PC-3 (cell line): ENCODE measurements at regions not wholly inside any gene's neighbourhood (a gene's known extent, or its start where the extent isn't known, plus 50 kb on each side); places are given as distances from the start of the nearest gene placed in this dataset.

Source experiments
- ATAC-seq: fragments of 200-7000 bp; cut with Tn5 transposase; 2 replicates; pipeline ENCODE4 v1.9.1; 2020; ENCODE audit warnings: mild to moderate bottlenecking, moderate library complexity
- BruUV-seq: library from RNA; stranded (reverse); fragments of 400-500 nt; replicated peaks from 2 replicates; lab custom pipeline; 2021; lab: Mats Ljungman, UMichigan
- CTCF ChIA-PET: fragments of 300-600 bp; sonication (Branson Sonifier 250); formaldehyde crosslinking; loops from one replicate; lab custom pipeline; 2022; ENCODE audit warnings: antibody characterized with exemption; lab: Charles Lee
- POLR2A ChIA-PET: fragments of 300-600 bp; sonication (Branson Sonifier 250); formaldehyde crosslinking; loops from one replicate; lab custom pipeline; 2022; ENCODE audit warnings: antibody characterized with exemption; ENCODE audit not compliant: unreplicated experiment; lab: Charles Lee
- DNase-seq: peaks from one replicate; pipeline ENCODE4 v3.0.0-alpha.2; 2015
- H2AFZ ChIP-seq: fragments of 300-600 bp; sonication (generic); 2 replicates; pipeline ENCODE4 v1.6.0; 2016; ENCODE audit warnings: antibody characterized with exemption, low read length
- H3F3A ChIP-seq: fragments of 300-600 bp; sonication (generic); one replicate; pipeline ENCODE4 v1.6.0; 2017; ENCODE audit warnings: antibody characterized with exemption, low read length, control low read depth, mild to moderate bottlenecking; ENCODE audit not compliant: unreplicated experiment
- H3K27ac ChIP-seq: fragments of 300-600 bp; sonication (generic); 2 replicates; pipeline ENCODE4 v1.5.1; 2016; ENCODE audit warnings: mild to moderate bottlenecking, low read length
- H3K27me3 ChIP-seq: fragments of 300-600 bp; sonication (generic); 2 replicates; pipeline ENCODE4 v1.6.1; 2016; ENCODE audit warnings: low read length, mixed read lengths
- H3K36me3 ChIP-seq: fragments of 300-600 bp; sonication (generic); 2 replicates; pipeline ENCODE4 v1.6.1; 2016; ENCODE audit warnings: low read depth, mixed run types, low read length, mixed read lengths
- H3K4me1 ChIP-seq: fragments of 300-600 bp; sonication (generic); 2 replicates; pipeline ENCODE4 v1.5.1; 2016; ENCODE audit warnings: low read length; ENCODE audit not compliant: insufficient read depth
- H3K4me2 ChIP-seq: fragments of 300-600 bp; sonication (generic); 2 replicates; pipeline ENCODE4 v1.6.0; 2016; ENCODE audit warnings: low read length
- H3K4me3 ChIP-seq: fragments of 300-600 bp; sonication (generic); 2 replicates; pipeline ENCODE4 v1.5.1; 2016; ENCODE audit warnings: mild to moderate bottlenecking, low read length, mixed read lengths
- H3K79me2 ChIP-seq: fragments of 300-600 bp; sonication (generic); 2 replicates; pipeline ENCODE4 v1.6.1; 2017; ENCODE audit warnings: low read length, mixed read lengths
- H3K9ac ChIP-seq: fragments of 300-600 bp; sonication (generic); 2 replicates; pipeline ENCODE4 v1.6.0; 2016; ENCODE audit warnings: mild to moderate bottlenecking, low read length
- H3K9me2 ChIP-seq: fragments of 300-600 bp; sonication (generic); replicated peaks from 2 replicates; pipeline ENCODE4 v1.6.1; 2016; ENCODE audit warnings: mixed run types, low read length, mixed read lengths
- H3K9me3 ChIP-seq: fragments of 300-600 bp; sonication (generic); 2 replicates; pipeline ENCODE4 v1.6.1; 2016; ENCODE audit warnings: low read length, mixed read lengths
- H4K20me1 ChIP-seq: fragments of 300-600 bp; sonication (generic); 2 replicates; pipeline ENCODE4 v1.6.1; 2016; ENCODE audit warnings: low read length, mixed read lengths
- EZH2 ChIP-seq: fragments of 300-600 bp; sonication (generic); IDR thresholded peaks from one replicate; pipeline ENCODE4 v1.6.1; 2017; ENCODE audit warnings: antibody characterized with exemption, mild to moderate bottlenecking, low read length; ENCODE audit not compliant: unreplicated experiment
- EZH2phosphoT487 ChIP-seq: fragments of 300-600 bp; sonication (generic); IDR thresholded peaks from 2 replicates; pipeline ENCODE4 v1.6.1; 2018; ENCODE audit warnings: mild to moderate bottlenecking, antibody characterized with exemption, low read length, borderline replicate concordance
- intact Hi-C: fragments of 100-400 bp; cut with micrococcal nuclease; formaldehyde crosslinking; loops from 2 replicates; pipeline ENCODE4 v1.9.0; 2023
- TF ChIP-seq, protein P1 (sequence below): fragments of 300-600 bp; sonication (generic); conservative IDR thresholded peaks from 2 replicates; pipeline ENCODE4 v1.5.1; 2017; ENCODE audit warnings: antibody characterized with exemption, low read depth, mild to moderate bottlenecking, low read length

DNA sequence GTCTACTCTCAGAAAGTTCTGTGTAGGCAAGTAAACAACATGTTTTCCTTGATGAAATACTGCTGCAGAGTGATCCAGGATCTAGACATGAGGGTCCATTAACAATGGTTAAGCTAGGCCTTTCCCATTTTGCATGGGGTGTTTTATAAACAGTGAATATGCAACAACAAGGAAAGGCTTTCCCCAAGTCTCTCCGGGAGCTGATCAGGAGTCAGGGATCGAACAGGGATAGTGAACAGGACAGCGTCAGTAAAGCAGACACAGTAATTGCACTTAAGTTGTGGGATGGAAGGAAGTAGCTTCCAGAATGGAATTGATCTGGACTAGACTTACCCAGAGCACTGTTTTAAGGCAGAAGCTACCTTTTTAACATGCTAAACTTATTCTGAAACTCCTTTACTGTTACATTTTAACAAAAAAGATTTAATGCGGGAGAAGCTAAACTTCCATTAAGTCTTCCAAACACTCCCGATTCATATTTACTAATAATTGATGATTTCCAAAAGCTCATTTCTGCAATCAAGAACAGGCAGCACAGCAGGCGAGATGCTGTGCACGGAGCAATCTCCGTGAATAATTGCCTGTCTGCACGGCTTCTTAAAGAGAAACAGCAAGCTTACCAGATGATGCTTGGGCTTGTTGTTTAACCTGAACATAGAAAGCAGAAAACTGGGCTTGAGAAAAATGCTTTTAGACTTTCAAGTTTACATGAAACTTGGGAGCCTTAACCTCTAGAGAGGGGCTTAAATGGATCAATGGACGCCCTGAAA, 50.3 kb upstream of the DOCK1 start:
- no peak overlapping the region for H3K4me3 ChIP-seq
- no peaks in the 10 kb centered on the region for H3K9me2 ChIP-seq
- no peak for DNase-seq
- no peaks in the 10 kb centered on the region for H3K27me3 ChIP-seq
- TF ChIP-seq EZH2phosphoT487 (no peak), EZH2 (no peak)
- TF ChIP-seq, protein P1, sequence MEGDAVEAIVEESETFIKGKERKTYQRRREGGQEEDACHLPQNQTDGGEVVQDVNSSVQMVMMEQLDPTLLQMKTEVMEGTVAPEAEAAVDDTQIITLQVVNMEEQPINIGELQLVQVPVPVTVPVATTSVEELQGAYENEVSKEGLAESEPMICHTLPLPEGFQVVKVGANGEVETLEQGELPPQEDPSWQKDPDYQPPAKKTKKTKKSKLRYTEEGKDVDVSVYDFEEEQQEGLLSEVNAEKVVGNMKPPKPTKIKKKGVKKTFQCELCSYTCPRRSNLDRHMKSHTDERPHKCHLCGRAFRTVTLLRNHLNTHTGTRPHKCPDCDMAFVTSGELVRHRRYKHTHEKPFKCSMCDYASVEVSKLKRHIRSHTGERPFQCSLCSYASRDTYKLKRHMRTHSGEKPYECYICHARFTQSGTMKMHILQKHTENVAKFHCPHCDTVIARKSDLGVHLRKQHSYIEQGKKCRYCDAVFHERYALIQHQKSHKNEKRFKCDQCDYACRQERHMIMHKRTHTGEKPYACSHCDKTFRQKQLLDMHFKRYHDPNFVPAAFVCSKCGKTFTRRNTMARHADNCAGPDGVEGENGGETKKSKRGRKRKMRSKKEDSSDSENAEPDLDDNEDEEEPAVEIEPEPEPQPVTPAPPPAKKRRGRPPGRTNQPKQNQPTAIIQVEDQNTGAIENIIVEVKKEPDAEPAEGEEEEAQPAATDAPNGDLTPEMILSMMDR: no peak
- intact Hi-C loops: no loop called here
- no TSS peak for BruUV-seq
- H3K4me2 ChIP-seq: no peak overlapping the region
- H3K36me3 ChIP-seq: no peaks in the 10 kb centered on the region
- H2AFZ ChIP-seq: no peak overlapping the region
- POLR2A ChIA-PET: no interaction called here
- no peaks in the 10 kb centered on the region for H3K79me2 ChIP-seq
- no peaks in the 10 kb centered on the region for H3F3A ChIP-seq
- no peak overlapping the region for H3K9ac ChIP-seq
- no peak overlapping the region for H3K27ac ChIP-seq
- CTCF ChIA-PET: no interaction called here
- no peaks in the 10 kb centered on the region for H4K20me1 ChIP-seq
- no peaks in the 10 kb centered on the region for H3K9me3 ChIP-seq
- H3K4me1 ChIP-seq: no peaks in the 10 kb centered on the region
- ATAC-seq: no peak
